Right cardiac atrium (tissue), 5 donors: ENCODE measurements at regions not wholly inside any gene's neighbourhood (a gene's known extent, or its start where the extent isn't known, plus 50 kb on each side); places are given as distances from the start of the nearest gene placed in this dataset.
A peak's percentile ranks its signal among the peaks of the same experiment; 100 is the strongest.

Experiments
- ATAC-seq, 2 donors: fragments of 200-7000 bp; cut with Tn5 transposase; one replicate each; pipeline versions ENCODE4 v1.8.0 to v1.9.1; 2020; ENCODE audit warnings: moderate library complexity in 2 of 2, mild to moderate bottlenecking in 1 of 2
- DNase-seq, 3 donors: peaks; one replicate each; pipeline ENCODE4 v3.0.0-alpha.2; 2020
- H3K27ac ChIP-seq: one replicate; pipeline ENCODE4 v1.5.1; 2013; ENCODE audit warnings: mild to moderate bottlenecking, low read length, control low read depth, moderate library complexity
- H3K27me3 ChIP-seq: one replicate; pipeline ENCODE4 v1.6.1; 2013; ENCODE audit not compliant: control insufficient read depth, insufficient read depth
- H3K4me1 ChIP-seq: one replicate; pipeline ENCODE4 v1.6.1; 2013; ENCODE audit warnings: low read length; ENCODE audit not compliant: control insufficient read depth, insufficient read depth
- H3K4me3 ChIP-seq: one replicate; pipeline ENCODE4 v1.5.1; 2013; ENCODE audit warnings: low read length, control low read depth
- H3K9me3 ChIP-seq: one replicate; pipeline ENCODE4 v1.6.1; 2013; ENCODE audit warnings: low read length; ENCODE audit not compliant: control insufficient read depth
- WGBS: extraction: QIAGEN DNeasy Blood & Tissue Kit; methylation state at CpG from one replicate; pipeline ENCODE4 v1.1.7; 2013; 5-methylcytosine and 5-hydroxymethylcytosine counted together
- intact Hi-C, 4 donors: fragments of 100-400 bp; cut with DNase I; formaldehyde crosslinking; loops; one replicate each; pipeline versions ENCODE4 v1.11.0 to v1.14.0; 2022 to 2023
- donor health status: healthy with polysubstance abuse.
- donor health status: DM: no; HTN: yes; CAD: no.
- donor health status: DM: no; HTN: no; CAD: no.
- donor health status: DM: no; HTN: yes; CAD: no; lungs with severe emphysema.
- donor health status: DM: yes; HTN: yes; CAD: no.

DNA sequence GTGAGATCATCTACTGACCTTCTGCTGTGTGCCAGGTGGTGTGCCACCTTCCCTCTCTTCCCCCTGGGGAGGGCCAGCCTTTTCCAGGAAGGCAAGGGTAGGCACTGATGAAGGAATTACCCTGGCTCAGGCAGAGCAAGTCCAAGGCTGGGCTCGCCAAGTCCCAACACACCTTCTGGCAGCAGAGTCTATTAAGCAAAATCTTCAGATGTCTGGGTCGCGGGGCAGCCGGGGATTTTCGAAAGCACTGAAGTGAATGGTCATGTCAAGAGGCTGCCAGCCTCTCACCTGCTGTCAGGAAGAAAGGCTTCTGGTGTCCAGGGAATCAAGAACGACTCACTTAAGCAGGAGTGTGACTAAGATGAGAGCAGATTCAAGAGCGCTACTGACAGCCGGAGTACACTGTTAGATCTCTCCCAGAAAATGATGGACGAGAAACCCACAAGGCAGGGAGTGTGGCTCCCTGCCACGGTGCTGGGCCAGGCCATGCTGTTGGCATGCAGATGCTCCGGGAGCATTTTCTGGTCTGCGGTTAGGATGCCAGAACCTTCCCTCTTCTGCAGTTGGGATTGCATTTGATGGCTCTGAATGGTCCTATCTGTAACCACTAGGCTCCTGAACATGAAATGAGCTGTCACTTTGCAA lies 479.8 kb downstream of the SHQ1 start:
- intact Hi-C loops = no loop called here
- ATAC-seq (no peak), DNase-seq (no peak)
- 71% methylated on average over 12 of the region's 12 CpGs for WGBS
- Histone ChIP-seq H3K9me3 (no peaks in the 10 kb centered on the region), H3K27me3 (no peaks in the 10 kb centered on the region), H3K27ac (no peak overlapping the region), H3K4me3 (no peak overlapping the region), H3K4me1 (no peaks in the 10 kb centered on the region)

DNA sequence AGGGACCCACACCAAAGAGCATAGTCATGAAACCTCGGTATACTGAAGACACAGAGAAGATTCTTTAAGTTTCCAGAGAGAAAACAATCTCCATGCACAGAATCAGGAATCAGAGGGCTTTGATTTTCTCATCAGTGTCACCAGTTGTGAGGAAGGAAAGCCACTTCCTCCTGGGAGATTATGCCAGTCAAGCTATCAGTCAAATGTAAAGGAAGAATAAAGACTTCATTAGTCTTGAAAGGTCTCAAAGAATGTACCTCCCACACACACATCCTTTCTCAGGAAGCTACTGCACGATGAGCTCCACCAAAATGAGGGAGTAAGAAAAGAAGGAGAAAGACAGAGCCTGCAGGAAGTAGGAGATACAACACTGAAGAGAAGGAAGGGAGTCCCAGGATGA lies 486.3 kb downstream of the SHQ1 start:
- 51% methylated on average over 2 of the region's 2 CpGs for WGBS
- Histone ChIP-seq H3K27me3 (no peaks in the 10 kb centered on the region), H3K27ac (no peak overlapping the region), H3K4me3 (no peak overlapping the region), H3K4me1 (no peaks in the 10 kb centered on the region), H3K9me3 (no peaks in the 10 kb centered on the region)
- ATAC-seq (no peak), DNase-seq (no peak)
- intact Hi-C loops = no loop called here

- H3K27me3 ChIP-seq = no peaks in the 10 kb centered on the region
- intact Hi-C loops = no loop called here
- 82% methylated on average over 1 of the region's 1 CpG for WGBS
- H3K4me1 ChIP-seq = no peaks in the 10 kb centered on the region
- ATAC-seq = no peak
- H3K9me3 ChIP-seq = no peaks in the 10 kb centered on the region
- no peak overlapping the region for H3K4me3 ChIP-seq
- DNase-seq = no peak
- H3K27ac ChIP-seq = no peak overlapping the region
Observed at GRCh38 chr3:72359743-72360142, 488.5 kb downstream of the SHQ1 start.

DNA sequence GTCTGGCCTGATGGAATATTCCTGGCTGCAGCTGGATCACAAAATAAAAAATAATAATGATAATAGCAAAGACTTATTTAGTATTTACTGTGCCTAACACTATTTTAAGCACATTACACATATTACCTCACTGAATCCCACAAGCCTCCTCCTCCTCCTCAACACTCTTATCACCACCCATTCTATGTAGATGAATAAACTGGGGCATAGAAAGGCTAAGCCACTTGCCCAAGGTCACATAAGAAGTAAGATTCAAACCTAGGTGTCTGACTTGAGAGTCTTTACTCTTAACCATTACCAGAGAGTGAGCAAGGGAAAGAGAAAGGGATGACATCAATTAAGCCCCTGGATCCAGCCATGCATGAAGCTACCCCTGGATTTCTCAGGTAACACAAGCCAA lies 493.1 kb downstream of the SHQ1 start:
- H3K27me3 ChIP-seq = no peaks in the 10 kb centered on the region
- DNase-seq (no peak), ATAC-seq (no peak)
- H3K4me1 ChIP-seq = no peaks in the 10 kb centered on the region
- intact Hi-C loops = no loop called here
- H3K4me3 ChIP-seq = no peak overlapping the region
- no peaks in the 10 kb centered on the region for H3K9me3 ChIP-seq
- H3K27ac ChIP-seq = no peak overlapping the region

DNA sequence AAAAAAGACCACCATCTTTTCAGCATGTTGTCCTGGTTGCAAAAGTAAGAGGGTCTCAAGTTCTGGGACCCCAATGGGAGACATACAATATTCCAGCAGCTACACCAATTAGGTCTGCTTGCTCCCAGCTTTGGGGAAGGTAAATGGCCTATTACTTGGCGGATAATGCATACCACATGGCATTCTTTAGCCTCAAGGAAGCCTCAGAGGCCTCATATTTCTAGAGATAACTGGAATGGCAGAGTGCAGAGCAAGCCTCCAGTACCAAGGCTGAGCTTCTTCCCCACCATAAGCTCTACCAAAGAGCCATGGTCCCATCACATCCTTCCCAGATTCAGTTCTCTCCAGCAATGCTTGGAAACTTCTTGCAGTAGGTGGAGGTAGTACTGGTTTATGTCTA lies 493.8 kb downstream of the SHQ1 start:
- DNase-seq (no peak), ATAC-seq (no peak)
- no peak overlapping the region for H3K27ac ChIP-seq
- WGBS = 100% methylated on average over 1 of the region's 1 CpG
- no peaks in the 10 kb centered on the region for H3K9me3 ChIP-seq
- no peak overlapping the region for H3K4me3 ChIP-seq
- H3K4me1 ChIP-seq = no peaks in the 10 kb centered on the region
- intact Hi-C loops = no loop called here
- no peaks in the 10 kb centered on the region for H3K27me3 ChIP-seq

DNA sequence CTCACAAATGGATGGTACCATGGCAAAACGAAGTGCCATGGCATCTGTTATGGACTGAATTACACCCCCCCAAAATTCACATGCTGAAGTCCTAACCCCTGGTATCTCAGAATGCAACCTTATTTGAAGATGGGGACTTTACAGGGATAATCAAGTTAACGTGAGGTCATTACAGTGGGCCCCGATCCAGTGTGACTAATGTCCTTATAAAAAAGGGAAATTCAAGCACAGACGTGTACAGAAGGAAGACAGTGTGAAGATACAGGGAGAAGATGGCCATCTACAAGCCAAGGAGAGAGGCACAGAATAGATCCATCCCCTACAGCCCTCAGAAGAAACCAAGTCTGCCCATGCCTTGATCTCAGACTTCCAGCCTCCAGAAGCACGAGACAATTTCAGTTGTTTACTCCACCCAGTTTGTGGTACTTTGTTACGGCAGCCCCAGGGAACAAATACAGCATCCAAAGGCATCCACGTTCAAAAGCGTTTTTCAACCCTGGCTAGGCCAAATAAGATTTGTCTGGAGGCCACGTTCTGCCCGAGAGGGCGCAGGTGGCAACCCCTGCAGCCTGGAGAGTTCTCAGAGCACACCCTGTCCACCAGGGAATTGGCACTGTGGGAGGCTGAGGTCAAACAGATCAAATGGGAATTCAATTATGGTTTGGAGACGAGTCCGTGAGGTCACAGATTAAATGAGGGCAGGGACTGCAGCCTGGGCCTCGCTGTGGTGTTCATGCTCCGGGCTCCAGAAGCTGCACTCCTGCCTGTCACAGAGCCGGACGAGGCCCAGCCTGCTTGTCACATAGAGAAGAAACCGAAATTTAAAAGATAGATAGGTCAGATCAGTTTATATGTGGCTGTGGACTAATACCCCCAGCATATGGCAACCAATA lies 494.8 kb downstream of the SHQ1 start:
- 86% methylated on average over 18 of the region's 18 CpGs for WGBS
- intact Hi-C loops = no loop called here

DNA sequence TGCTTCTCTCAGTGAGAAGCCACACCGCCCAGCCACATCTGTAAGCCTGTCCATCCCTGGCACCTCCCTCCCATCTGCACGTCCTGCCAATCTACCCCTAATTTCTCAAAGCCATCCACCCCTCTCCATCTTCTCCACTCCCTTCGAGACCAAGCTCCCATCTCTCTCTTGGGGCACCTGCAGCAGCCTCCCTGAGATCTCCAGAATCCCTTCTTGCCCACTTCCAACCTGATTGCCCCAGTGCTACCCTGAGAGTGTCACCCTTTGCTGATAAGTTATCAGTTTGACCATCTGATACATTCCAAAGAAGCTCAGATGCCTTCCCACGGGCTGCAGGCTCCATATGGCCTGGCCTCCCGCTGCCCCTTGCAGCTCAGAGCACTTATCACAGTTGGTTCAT lies 496.1 kb downstream of the SHQ1 start:
- intact Hi-C loops = no loop called here
- DNase-seq = no peak
- Histone ChIP-seq H3K27me3 (no peaks in the 10 kb centered on the region), H3K4me1 (peaks cover 5% of the 10 kb centered on the region), H3K4me3 (no peak overlapping the region), H3K27ac (no peak overlapping the region), H3K9me3 (no peaks in the 10 kb centered on the region)
- 90% methylated on average over 5 of the region's 5 CpGs for WGBS
- ATAC-seq = no peak

More for the DNA sequence above, 494.8 kb downstream of the SHQ1 start:
- H3K9me3 ChIP-seq = no peaks in the 10 kb centered on the region
- no peak for DNase-seq
- ATAC-seq = no peak
- H3K4me3 ChIP-seq = no peak overlapping the region
- no peaks in the 10 kb centered on the region for H3K4me1 ChIP-seq
- no peaks in the 10 kb centered on the region for H3K27me3 ChIP-seq
- no peak overlapping the region for H3K27ac ChIP-seq

DNA sequence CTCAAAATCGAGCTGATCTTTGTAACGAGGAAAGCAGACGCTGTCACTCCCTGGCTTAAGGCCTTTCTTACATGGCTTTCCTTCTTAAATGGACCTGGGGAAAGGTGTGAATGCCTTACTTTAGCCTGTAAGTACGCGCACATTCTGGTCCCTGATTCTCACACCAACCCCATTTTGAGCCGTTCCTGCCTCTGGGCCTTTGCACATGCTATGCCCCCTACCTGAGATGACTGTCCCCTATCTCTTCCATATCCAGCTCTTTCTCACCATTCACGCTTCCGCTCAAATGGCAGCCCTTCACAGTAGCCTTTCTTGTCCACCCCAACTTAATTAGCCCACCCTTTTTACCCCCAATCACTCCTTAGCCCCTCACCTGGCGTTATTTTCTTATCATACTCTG lies 496.7 kb downstream of the SHQ1 start:
- WGBS = 92% methylated on average over 9 of the region's 9 CpGs
- intact Hi-C loops = no loop called here
- no peaks in the 10 kb centered on the region for H3K9me3 ChIP-seq
- ATAC-seq = no peak
- H3K27me3 ChIP-seq = no peaks in the 10 kb centered on the region
- DNase-seq = no peak
- H3K4me3 ChIP-seq = no peak overlapping the region
- no peak overlapping the region for H3K27ac ChIP-seq
- peaks cover 5% of the 10 kb centered on the region for H3K4me1 ChIP-seq

DNA sequence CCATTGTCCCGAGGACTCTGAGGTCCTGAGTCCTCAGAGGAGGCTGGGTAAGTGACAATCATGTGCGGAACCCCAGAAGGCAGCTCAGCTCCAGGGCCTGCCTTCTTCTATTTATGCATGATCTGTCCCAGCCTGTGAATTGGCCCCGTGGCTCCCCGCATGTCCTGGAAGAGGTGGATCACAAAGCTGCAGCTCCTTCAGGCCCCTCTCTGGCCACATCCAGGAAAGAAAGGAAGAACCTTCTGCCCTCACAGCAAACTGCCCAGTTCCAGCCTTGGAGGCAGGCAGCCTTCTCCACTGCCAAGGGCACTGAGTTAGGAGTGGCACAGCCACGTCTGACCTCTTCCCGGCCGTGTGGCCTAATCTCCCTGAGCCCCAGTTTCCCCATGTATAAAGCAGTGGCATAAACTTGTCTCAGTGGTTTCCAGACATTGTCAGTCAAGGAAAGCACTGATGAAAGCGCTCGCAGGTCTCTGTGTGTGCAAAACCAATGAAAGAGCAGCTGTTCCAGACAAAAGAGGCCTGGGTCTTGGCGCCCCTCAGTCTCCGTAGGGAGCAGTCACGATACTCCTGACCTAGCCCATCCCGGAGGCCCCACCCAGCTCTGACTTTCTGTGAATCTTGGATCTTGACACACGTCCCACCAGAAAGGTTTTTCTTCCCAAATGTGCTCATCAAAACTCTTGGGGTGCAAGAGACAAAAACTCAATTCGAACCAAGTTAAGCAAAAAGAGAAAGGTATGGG lies 497.3 kb downstream of the SHQ1 start:
- WGBS = 86% methylated on average over 15 of the region's 15 CpGs
- Histone ChIP-seq H3K4me3 (no peak overlapping the region), H3K27ac (no peak overlapping the region), H3K27me3 (no peaks in the 10 kb centered on the region), H3K4me1 (peaks cover 5% of the 10 kb centered on the region), H3K9me3 (no peaks in the 10 kb centered on the region)
- ATAC-seq (no peak), DNase-seq (no peak)
- intact Hi-C loops = no loop called here

GRCh38 chr3:72348357-72348756 lies 499.9 kb downstream of the SHQ1 start:
- H3K9me3 ChIP-seq = no peaks in the 10 kb centered on the region
- peaks cover 8% of the 10 kb centered on the region for H3K4me1 ChIP-seq
- DNase-seq (no peak), ATAC-seq (no peak)
- no peaks in the 10 kb centered on the region for H3K27me3 ChIP-seq
- intact Hi-C loops = no loop called here
- no peak overlapping the region for H3K27ac ChIP-seq
- H3K4me3 ChIP-seq = no peak overlapping the region

DNA sequence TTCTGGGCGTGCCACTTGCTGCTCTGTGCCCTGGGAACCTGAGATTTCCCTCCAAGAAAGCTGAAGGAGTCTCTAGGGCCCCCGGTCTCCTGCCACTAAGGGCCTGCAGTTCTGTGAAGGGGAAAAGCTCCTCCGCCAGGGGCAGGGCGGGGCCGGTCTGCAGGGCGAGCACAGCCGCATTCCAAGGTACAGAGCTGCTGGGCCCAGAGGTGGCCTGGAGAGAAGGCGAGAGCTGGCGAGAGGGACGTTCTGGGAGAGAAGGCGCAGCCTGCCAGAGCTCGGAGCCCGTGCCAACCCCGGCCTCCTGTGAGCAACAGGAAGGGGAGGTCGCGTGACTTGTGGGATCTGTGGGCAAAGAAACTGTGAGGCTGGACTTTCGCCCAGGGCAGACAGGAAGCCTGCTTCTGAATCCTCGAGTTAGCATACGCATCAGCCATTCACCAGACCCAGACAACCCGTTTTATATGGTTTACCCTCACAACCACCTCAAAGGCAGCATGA lies 500.4 kb downstream of the SHQ1 start:
- peak; percentile 62 to 89 for ATAC-seq
- no peaks in the 10 kb centered on the region for H3K9me3 ChIP-seq
- peaks cover 8% of the 10 kb centered on the region for H3K4me1 ChIP-seq
- H3K27me3 ChIP-seq = no peaks in the 10 kb centered on the region
- intact Hi-C loops = no loop called here
- 32% methylated on average over 20 of the region's 20 CpGs for WGBS
- DNase-seq = peak; percentile 77 to 94 (median 83)
- H3K27ac ChIP-seq = no peak overlapping the region
- H3K4me3 ChIP-seq = no peak overlapping the region
